ENCODE measurements at regions not wholly inside any gene's neighbourhood (a gene's known extent, or its start where the extent isn't known, plus 50 kb on each side); places are given as distances from the start of the nearest gene placed in this dataset.

DNA sequence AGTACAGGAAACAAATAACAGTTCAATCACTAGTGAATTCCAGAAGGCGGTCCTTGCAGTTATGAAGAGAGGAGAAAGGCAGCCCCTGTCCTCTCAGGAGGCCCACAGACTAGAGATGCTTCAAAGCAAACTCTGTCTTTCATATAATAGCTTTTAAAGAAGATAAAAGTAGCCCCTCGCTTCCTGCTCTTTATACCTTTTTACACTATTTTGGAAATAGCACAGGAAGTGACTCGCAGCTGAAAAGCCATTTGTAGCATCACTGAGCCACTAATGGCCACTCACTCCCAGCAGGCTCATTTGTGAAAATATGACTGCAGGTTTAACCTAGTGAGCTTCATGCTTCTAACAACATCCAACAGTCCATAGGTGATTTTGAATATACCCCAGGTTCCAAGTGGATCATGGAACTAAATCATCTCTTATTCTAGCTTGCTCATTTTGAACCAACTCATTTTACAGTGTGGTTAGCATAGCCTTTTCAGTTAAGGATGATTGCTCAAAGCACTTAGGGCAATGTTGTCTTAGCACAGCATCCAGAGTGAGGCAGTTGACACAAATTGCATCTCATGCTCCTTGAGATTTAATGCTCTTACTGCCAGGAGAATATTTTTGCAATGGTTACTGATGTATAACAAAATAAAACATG is 136.0 kb upstream of the NRSN1 start:
- TF ChIP-seq, protein P1, sequence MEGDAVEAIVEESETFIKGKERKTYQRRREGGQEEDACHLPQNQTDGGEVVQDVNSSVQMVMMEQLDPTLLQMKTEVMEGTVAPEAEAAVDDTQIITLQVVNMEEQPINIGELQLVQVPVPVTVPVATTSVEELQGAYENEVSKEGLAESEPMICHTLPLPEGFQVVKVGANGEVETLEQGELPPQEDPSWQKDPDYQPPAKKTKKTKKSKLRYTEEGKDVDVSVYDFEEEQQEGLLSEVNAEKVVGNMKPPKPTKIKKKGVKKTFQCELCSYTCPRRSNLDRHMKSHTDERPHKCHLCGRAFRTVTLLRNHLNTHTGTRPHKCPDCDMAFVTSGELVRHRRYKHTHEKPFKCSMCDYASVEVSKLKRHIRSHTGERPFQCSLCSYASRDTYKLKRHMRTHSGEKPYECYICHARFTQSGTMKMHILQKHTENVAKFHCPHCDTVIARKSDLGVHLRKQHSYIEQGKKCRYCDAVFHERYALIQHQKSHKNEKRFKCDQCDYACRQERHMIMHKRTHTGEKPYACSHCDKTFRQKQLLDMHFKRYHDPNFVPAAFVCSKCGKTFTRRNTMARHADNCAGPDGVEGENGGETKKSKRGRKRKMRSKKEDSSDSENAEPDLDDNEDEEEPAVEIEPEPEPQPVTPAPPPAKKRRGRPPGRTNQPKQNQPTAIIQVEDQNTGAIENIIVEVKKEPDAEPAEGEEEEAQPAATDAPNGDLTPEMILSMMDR (IDR thresholded peaks at IDR 0.05) = no peak
- TF ChIP-seq POLR2A (IDR thresholded peaks at IDR 0.05) (no peak), EP300 (IDR thresholded peaks at IDR 0.05) (no peak), POLR2AphosphoS5 (IDR thresholded peaks at IDR 0.05) (no peak)

Measured in stomach (tissue), 4 donors.